B cell (primary cell): ENCODE measurements at regions not wholly inside any gene's neighbourhood (a gene's known extent, or its start where the extent isn't known, plus 50 kb on each side); places are given as distances from the start of the nearest gene placed in this dataset.

ENCODE experiments used
- EZH2 ChIP-seq: IDR thresholded peaks from 2 replicates; pipeline ENCODE4 v1.6.1; 2012; ENCODE audit warnings: borderline replicate concordance, low read depth, mild to moderate bottlenecking, moderate library complexity, low read length; ENCODE audit not compliant: insufficient read depth, poor library complexity, severe bottlenecking
- TF ChIP-seq, protein P1 (sequence below): fragments of 200-600 bp; IDR thresholded peaks from one replicate; pipeline ENCODE4 v1.8.0; 2022; ENCODE audit warnings: antibody characterized with exemption, mild to moderate bottlenecking

GRCh38 chr5:108696951-108697715 lies 50.6 kb upstream of the FER start:
- TF ChIP-seq, protein P1, sequence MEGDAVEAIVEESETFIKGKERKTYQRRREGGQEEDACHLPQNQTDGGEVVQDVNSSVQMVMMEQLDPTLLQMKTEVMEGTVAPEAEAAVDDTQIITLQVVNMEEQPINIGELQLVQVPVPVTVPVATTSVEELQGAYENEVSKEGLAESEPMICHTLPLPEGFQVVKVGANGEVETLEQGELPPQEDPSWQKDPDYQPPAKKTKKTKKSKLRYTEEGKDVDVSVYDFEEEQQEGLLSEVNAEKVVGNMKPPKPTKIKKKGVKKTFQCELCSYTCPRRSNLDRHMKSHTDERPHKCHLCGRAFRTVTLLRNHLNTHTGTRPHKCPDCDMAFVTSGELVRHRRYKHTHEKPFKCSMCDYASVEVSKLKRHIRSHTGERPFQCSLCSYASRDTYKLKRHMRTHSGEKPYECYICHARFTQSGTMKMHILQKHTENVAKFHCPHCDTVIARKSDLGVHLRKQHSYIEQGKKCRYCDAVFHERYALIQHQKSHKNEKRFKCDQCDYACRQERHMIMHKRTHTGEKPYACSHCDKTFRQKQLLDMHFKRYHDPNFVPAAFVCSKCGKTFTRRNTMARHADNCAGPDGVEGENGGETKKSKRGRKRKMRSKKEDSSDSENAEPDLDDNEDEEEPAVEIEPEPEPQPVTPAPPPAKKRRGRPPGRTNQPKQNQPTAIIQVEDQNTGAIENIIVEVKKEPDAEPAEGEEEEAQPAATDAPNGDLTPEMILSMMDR = no peak
- no peak for TF ChIP-seq EZH2
